Gastrocnemius medialis (tissue), 4 donors: ENCODE measurements at regions not wholly inside any gene's neighbourhood (a gene's known extent, or its start where the extent isn't known, plus 50 kb on each side); places are given as distances from the start of the nearest gene placed in this dataset.

ENCODE experiments used
- CTCF ChIP-seq, 5 experiments: fragments of 450-650 bp in 3 of 5; fragments of 200-600 bp in 2 of 5; sonication (generic) in 2 of 5; IDR thresholded peaks in 4 of 5; conservative IDR thresholded peaks in 1 of 5; 1 replicate in 4 of 5; 2 replicates in 1 of 5; pipeline ENCODE4 v1.5.1; 2016 to 2019; ENCODE audit warnings: antibody characterized with exemption in 5 of 5, mild to moderate bottlenecking in 3 of 5, moderate library complexity in 3 of 5
- POLR2A ChIP-seq, 2 donors: fragments of 450-650 bp; IDR thresholded peaks; one replicate each; pipeline ENCODE4 v1.6.1; 2017; ENCODE audit warnings: antibody characterized with exemption in 2 of 2, mild to moderate bottlenecking in 2 of 2, moderate library complexity in 2 of 2

- TF ChIP-seq CTCF (IDR thresholded peaks at IDR 0.05 in 4 of 5, conservative IDR thresholded peaks at IDR 0.05 in 1 of 5) (no peak), POLR2A (IDR thresholded peaks at IDR 0.05) (no peak)
Observed at GRCh38 chr15:26352406-26352805, 420.5 kb downstream of the GABRB3 start.
